HG02642 (cell line): ENCODE measurements at regions not wholly inside any gene's neighbourhood (a gene's known extent, or its start where the extent isn't known, plus 50 kb on each side); places are given as distances from the start of the nearest gene placed in this dataset.
A peak's percentile ranks its signal among the peaks of the same experiment; 100 is the strongest.

Experiments
- ATAC-seq: cut with Tn5 transposase; IDR thresholded peaks from one replicate; pipeline ENCODE4 v1.9.1; 2021; ENCODE audit warnings: mild to moderate bottlenecking; ENCODE audit not compliant: unreplicated experiment, poor library complexity

GRCh38 chr5:158116965-158117364 is 258.0 kb upstream of the CLINT1 start:
- no peak for ATAC-seq

DNA sequence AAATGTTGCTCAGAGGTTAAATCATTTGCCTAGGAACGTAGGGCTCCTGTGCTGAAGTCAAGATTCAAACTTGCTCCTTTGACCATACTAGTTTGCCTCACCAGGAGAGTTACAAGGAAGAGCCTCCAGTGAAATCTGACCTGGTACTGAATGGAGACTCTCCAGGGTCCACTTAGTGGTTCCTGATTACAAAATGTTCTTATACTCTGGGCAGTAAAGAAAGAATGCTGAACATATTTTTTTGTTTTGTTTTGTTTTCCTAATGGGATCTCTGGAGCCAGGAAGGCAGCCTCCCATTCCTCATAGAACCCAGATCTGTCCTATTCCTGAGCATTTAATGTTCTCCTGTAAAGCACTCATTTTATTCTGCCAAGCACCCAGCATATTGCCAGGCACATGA is 256.5 kb upstream of the CLINT1 start:
- no peak for ATAC-seq

- no peak for ATAC-seq
Measured at GRCh38 chr5:158108177-158108576, 249.2 kb upstream of the CLINT1 start.

- ATAC-seq: no peak
Measured at GRCh38 chr5:158100373-158100888, 241.5 kb upstream of the CLINT1 start.

GRCh38 chr5:158099571-158100105 is 240.7 kb upstream of the CLINT1 start:
- no peak for ATAC-seq

- no peak for ATAC-seq
Measured at GRCh38 chr5:158096835-158097234, 237.9 kb upstream of the CLINT1 start.

DNA sequence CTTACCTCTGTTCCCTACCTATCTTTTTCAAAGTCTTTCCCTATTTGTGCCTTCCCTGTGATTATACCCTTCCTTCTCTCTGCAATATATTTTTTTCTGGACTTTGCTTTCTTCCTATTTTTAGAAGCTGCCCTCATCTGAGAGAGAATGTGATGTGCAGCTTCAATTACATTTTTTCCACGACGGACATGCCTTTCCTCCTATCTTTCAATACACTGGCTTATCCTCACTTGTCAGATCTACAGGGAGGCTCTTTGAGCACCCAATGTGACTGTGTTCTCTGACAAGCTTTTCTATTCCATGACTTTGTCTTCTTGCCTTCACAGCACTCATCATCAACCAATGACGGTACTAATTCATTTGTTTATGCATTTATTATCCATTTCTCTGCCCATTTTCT is 227.9 kb upstream of the CLINT1 start:
- no peak for ATAC-seq

DNA sequence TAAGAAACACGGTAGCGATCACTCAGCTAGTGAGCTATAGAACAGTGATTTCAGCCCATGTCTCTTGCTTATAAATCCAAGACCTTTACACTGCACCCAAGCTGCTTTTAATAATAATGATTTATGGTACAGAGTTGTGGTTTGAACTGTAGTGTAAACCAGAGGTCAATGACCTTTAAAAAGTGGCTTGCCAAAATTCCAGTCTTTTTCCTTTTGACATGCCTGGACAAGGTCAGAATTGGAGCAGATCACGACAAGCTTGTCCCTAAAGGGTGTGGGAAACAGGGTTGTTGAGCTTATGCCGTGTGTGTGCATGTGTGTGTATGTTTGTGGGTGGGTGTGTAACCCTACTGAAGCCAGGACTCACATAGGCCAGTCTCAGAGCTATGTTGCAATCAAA is 225.3 kb upstream of the CLINT1 start:
- ATAC-seq: no peak

- ATAC-seq: no peak
Measured at GRCh38 chr5:158082696-158083287, 223.8 kb upstream of the CLINT1 start.

DNA sequence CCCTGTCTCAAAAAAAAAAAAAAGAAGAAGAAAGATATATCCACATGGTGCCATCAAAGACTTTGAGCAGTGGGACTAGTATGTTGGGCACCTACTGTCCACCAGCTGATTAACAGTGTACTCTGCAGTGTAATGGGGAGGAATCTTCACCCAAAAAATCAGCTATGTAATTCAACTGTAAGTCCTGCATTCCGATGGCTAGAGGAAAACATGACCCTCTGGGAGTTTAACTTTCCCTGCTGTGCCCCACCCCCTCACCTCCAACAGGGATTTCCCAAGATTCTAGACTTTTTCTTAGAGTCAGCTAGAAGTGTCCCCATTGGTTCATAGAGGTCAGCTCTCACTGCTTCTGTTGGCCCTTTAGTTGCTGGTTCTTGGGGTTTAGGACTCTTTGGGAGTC is 221.2 kb upstream of the CLINT1 start:
- no peak for ATAC-seq

DNA sequence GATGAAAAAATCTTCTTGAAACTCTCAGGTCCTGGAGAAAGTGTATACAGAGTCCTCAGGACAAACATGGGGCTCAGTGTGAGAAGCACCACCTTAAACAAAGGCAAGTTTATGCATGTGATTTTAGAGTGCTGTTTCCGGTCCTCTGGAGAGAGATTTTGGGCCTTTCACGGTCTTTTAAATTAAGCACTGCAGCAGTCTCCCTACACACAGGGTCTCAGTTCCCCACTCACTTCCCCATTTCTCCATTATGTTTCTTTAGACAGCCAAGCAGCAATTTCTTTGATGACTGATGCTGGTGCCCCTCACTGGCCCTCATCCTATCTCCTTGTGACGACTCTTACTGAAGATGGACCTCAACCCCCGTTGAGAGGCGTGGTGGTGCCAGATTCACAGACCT is 220.2 kb upstream of the CLINT1 start:
- ATAC-seq: no peak

GRCh38 chr5:158074992-158075769 is 216.2 kb upstream of the CLINT1 start:
- ATAC-seq: peak; percentile 73

DNA sequence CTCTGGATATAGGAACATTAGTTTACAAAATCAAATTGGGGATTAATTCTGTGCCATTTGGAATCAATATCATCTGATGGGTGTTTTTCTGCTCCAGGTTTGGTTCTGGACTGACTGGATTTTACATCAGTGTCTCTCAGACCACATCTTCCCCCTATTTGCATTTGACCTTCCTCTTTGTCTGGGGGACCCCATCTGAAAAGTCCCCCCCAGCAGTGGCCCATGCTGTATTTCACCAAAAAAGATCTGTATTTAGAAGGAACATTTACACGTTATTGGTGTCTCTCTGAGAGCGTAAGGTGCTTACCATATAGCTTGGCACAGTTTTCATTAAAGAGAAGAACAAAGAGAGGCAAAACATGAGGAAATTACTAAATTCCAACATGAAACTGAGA is 215.6 kb upstream of the CLINT1 start:
- no peak for ATAC-seq

DNA sequence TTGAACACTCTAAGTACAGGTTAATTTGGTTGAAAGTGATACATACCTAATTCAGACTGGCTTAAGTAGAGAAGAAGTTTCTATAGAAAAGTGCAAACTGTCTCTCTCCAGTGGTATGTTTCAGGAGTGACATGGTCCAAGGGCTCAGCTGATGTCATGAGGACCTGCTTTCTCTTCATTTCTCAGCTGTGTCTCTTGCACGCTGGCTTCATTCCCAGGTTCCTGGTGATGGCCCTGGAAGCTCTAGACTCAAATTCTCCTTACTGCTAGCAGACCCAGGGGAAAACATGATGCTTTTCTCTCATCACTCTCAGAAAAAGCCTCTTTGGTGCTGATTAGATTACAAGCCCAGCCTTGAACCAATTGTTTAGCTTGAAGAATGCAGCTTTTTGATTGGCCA is 211.9 kb upstream of the CLINT1 start:
- no peak for ATAC-seq

DNA sequence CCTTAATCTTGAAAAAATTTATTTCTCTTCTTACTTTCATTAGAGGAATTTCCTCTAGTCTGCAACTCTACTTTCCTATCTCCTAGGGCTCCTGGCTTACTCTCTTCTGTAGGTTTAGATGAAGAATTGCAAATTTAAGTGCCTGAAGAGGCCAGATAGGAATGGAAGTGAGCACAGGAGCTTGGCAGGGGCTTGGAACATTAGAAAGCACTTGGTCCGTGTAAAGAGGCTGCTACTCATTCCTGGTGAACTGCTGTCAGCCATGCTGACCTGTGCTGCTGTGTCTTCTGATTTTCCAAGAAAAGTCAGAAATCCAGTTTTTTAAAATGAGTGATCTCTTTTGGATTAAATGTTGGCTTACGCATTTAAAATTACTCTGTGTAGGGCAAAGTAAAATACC is 210.9 kb upstream of the CLINT1 start:
- no peak for ATAC-seq

DNA sequence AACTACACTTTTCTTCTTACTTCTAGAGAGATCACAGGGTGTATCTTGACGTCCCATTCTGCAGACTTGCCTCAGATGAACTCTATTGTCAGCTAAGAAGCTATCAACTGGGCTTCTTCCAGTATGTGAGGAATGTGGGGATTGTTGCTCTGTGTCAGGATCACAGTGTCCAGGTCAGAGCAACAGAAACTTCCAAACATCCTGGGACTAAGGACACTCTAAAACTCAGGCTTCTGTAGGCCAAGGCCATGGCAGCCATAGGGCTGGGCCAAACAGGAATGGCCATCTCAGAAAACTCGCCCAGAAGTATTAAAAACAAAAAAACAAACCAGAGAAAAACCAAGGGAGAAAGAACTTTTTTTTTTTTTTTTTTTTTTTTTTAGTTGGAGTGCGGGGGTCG is 210.0 kb upstream of the CLINT1 start:
- ATAC-seq: no peak

DNA sequence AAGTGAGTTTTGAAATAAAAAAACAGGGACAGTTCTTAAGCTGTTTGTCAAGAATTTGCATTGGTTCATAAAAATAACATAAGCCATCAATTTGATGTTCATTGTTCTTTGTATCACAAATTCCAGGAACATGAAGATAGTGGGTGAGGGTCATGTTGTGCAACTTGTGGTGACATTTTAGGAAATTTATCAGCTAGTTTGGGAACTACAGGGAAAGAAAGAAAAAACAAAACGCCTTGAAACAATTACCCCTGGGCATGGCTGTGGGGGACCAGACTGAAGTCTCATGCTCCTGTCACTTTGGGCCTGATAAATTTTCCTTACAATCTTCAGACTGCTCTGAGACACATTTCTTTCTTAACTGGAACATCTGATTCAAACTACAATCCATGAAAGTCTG is 207.1 kb upstream of the CLINT1 start:
- ATAC-seq: no peak

DNA sequence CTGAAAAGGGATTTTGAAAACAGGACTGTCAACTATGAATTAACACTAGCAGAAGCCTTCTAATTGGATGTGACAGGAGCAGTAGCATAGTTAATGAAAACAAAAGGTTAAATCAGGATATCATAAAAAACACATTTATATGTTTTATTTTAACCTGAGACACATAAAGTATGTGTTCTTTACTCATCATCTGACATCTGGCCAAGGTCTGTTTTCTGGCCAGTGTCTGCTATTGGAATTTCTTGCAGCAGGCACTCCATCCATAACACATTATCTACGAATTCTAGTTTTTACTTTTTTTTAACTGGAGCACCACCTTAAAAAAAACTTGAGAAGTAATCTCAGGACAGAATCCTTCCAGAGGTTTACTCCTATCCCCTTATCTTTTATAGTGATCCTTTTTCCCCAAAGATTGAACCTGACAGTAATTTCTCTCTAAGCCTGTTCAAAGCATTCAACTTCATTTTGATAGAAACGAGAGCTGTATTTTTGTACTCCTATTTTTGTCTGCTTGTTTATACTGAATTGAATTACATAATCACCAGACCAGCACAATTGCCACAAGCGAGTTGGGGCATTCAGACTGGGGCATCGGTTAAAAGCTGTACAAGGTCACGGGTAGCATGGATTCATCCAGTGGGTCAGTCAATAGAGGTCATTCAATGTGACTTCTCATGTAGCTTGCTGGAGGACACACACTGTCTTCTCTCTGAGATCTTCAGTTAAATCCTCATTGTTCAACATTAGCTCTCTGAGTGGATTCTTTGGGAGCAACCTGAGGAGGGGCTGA is 205.6 kb upstream of the CLINT1 start:
- ATAC-seq: no peak

DNA sequence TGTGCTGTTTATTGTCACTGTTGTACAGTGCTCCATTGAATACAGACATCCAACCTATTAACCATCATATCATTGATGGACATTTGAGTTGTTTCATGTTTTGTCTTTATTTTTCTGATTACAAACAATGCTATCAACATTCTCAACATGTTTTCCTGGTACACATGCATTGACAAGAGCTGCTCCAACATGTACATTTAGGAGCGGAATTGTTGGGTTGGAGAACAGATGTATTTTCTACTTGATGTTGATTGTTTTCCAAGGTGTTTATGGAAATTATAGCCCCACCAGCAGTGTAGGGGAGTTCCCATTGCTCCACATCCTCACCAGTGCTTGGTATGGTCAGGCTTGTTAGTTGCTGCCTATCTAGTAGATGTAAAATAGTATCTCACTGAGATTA is 204.1 kb upstream of the CLINT1 start:
- no peak for ATAC-seq

GRCh38 chr5:158061451-158061850 is 202.5 kb upstream of the CLINT1 start:
- no peak for ATAC-seq

- ATAC-seq: no peak
Measured at GRCh38 chr5:158060212-158060611, 201.3 kb upstream of the CLINT1 start.
